Hepatic stellate cell (primary cell): ENCODE measurements at regions not wholly inside any gene's neighbourhood (a gene's known extent, or its start where the extent isn't known, plus 50 kb on each side); places are given as distances from the start of the nearest gene placed in this dataset.
"Not testable (repeated sequence)": the region's sequence is repeated elsewhere in the genome, so short reads cannot be mapped to it uniquely, and the experiment has no call there.

Experiments
- DNase-seq: peaks from one replicate; pipeline ENCODE4 v3.0.0; 2011; ENCODE audit warnings: low spot score

GRCh38 chr12:131213896-131214442, 260.3 kb downstream of the ADGRD1 start:
- no peak for DNase-seq

GRCh38 chr12:131214936-131215335, 261.2 kb downstream of the ADGRD1 start:
- not testable (repeated sequence) for DNase-seq

GRCh38 chr12:131216587-131216986, 262.9 kb downstream of the ADGRD1 start:
- DNase-seq: not testable (repeated sequence)

GRCh38 chr12:131217024-131217586, 263.4 kb downstream of the ADGRD1 start:
- DNase-seq: no peak

- no peak for DNase-seq
Observed at GRCh38 chr12:131218026-131218922, 264.6 kb downstream of the ADGRD1 start.

GRCh38 chr12:131218923-131219669, 265.4 kb downstream of the ADGRD1 start:
- DNase-seq: no peak

- DNase-seq: no peak
Observed at GRCh38 chr12:131219670-131220330, 266.1 kb downstream of the ADGRD1 start.

- DNase-seq: no peak
Observed at GRCh38 chr12:131220331-131220685, 266.6 kb downstream of the ADGRD1 start.

GRCh38 chr12:131221061-131221956, 267.6 kb downstream of the ADGRD1 start:
- no peak for DNase-seq

GRCh38 chr12:131221957-131222328, 268.2 kb downstream of the ADGRD1 start:
- no peak for DNase-seq

GRCh38 chr12:131222329-131223139, 268.8 kb downstream of the ADGRD1 start:
- DNase-seq: no peak

GRCh38 chr12:131223171-131223761, 269.6 kb downstream of the ADGRD1 start:
- no peak for DNase-seq

GRCh38 chr12:131223791-131224225, 270.1 kb downstream of the ADGRD1 start:
- no peak for DNase-seq

GRCh38 chr12:131224226-131225065, 270.7 kb downstream of the ADGRD1 start:
- not testable (repeated sequence) for DNase-seq

- DNase-seq: not testable (repeated sequence)
Observed at GRCh38 chr12:131225066-131225380, 271.3 kb downstream of the ADGRD1 start.

- DNase-seq: no peak
Observed at GRCh38 chr12:131226345-131227265, 272.9 kb downstream of the ADGRD1 start.

- DNase-seq: not testable (repeated sequence)
Observed at GRCh38 chr12:131227641-131228040, 273.9 kb downstream of the ADGRD1 start.

- DNase-seq: not testable (repeated sequence)
Observed at GRCh38 chr12:131229079-131229425, 275.3 kb downstream of the ADGRD1 start.
